ENCODE measurements at regions not wholly inside any gene's neighbourhood (a gene's known extent, or its start where the extent isn't known, plus 50 kb on each side); places are given as distances from the start of the nearest gene placed in this dataset.
"Not testable (repeated sequence)": the region's sequence is repeated elsewhere in the genome, so short reads cannot be mapped to it uniquely, and the experiment has no call there.

DNA sequence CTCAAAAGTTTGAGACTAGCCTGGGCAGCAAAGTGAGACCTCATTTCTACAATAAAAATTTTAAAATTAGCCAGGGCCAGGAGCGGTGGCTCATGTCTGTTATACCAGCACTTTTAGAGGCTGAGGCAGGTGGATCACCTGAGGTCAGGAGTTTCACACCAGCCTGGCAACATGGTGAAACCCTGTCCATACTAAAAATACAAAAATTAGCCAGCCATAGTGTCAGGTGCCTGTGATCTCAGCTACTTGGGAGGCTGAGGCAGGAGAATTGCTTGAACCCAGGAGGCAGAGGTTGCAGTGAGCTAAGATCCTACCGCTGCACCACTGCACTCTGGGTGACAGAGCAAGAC, 85.1 kb upstream of the MAP4 start:
- DNase-seq, result not testable (repeated sequence)

DNA sequence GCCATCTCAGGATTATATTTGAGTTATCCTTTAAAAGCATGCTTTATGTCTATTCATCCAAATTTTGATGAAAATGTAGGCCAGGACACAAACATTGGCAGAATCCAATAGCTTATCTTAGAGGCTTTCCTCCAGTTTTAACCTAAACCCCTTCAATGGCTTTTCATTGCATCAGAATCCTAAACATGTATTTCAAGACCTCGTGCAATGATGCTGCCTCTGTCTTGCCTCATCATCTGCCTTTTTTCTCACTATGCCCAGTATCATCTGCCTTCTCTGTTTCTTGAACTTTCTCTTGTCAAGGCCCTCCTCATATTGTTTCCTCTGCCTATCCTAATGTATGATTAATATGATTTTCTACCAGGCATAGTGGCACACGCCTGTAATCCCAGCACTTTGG, 76.1 kb upstream of the MAP4 start:
- TF ChIP-seq POLR2A (IDR thresholded peaks at IDR 0.05; ENCODE audit: low read length) (no peak), GATA1 (IDR thresholded peaks at IDR 0.05; ENCODE audit: low read depth, low read length) (no peak)
- DNase-seq, result peak in 1 of 2 experiments; percentile 53

DNA sequence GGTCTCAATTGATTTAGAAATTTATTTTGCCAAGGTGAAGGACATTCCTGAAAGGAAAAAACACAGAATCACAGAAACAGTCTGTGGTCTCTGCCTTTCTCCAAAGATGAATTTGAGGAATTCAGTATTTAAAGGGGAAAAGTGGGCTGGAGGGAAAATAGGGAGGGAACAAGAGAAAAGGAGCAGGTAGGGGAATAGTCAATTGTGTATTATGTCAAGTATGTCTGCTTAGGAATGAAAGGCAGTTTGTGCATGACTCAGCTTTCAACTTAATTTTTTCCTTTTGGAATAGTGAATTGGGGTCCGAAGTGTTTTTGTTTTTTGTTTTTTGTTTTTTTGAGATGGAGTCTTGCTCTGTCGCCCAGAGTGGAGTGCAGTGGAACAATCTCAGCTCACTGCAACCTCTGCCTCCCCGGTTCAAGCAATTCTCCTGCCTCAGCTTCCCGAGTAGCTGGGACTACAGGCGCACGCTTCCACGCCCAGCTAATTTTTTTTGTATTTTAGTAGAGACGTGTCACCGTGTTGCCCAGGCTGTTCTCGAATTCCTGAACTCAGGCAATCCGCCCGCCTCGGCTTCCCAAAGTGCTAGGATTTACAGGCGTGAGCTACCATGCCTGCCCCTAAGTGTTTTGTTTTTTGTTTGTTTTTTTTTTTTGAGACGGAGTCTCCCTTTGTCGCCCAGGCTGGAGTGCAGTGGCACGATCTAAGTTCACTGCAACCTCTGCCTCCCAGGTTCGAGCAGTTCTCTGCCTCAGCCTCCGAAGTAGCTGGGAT, 74.1 kb upstream of the MAP4 start:
- no peak for TF ChIP-seq POLR2A (IDR thresholded peaks at IDR 0.05; ENCODE audit: low read length)
- no peak for DNase-seq

DNA sequence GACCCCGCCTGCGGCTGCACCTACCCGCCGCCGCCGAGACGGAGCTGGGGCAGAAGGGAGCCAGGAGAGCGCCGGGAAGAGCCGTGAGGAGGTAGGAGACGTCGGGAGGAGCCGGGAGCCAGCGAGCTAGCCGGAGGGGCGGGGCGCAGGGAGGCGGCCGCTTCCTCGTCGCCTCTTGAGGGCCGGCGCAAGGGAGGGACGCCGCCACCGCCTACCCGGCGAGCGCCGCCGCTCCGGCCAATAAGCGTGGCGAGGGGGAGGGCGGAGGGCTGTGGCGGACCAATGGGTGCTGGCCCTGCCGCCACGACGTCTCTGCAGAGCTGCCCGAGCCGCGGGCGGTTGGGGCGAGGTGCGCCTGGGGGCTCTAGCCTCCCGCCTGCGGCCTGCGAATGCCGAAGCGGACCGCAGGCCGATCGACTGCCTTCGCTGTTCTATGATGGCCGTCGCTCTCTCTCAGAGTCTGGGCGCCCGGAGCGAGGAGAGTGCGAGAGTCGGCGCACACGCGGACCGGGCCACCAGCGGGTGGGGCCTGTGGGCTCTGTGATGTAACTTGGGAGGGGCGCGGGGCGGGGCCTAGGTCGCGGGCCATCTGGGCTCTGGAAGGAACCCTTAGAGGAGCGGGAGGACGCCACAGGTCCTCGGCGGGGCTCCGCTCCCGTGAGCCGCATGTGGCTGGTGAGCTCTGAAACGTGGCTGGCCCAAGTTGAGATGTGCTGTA, 72.7 kb upstream of the MAP4 start:
- TF ChIP-seq GATA1 (IDR thresholded peaks at IDR 0.05; ENCODE audit: low read depth, low read length) (no peak), POLR2A (IDR thresholded peaks at IDR 0.05; ENCODE audit: low read length) (peak; percentile 88)
- DNase-seq, result peak; percentile 96 to 98

DNA sequence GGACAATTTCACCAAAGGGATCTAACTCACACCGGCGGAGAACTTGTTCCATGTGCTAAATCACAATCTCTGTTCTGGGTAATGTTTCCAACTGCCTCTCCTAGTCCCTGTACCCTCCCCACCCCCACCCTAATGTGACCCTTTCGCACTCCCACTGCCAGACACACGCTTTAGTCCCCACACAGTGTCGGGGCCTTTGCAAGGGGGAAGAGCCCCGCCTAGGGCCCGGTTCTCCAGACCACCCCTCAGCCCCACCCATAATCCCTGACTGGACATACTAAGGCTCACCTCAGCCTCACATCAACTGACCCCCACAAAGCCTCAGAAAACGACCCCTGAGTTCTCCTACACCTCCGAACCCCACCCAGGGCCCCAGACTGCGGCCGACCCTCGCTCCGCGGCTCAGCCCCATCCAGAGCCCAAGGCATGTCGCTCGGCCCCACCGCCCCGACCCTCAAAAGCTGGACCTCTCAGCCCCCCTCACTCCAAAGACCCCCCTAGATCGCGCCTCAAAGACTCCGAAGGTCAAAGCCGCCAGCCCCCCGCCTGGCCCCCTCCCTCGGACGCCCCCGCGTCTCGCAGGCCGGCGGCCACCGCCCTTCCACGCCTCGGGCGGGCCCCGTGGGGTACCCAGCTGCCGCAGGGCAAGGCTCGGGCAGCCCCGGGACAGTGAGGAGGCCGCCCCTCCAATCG, 72.0 kb upstream of the MAP4 start:
- peak in 1 of 2 experiments; percentile 45 for DNase-seq
- TF ChIP-seq POLR2A (IDR thresholded peaks at IDR 0.05; ENCODE audit: low read length), result no peak
- no peak for TF ChIP-seq GATA1 (IDR thresholded peaks at IDR 0.05; ENCODE audit: low read depth, low read length)

DNA sequence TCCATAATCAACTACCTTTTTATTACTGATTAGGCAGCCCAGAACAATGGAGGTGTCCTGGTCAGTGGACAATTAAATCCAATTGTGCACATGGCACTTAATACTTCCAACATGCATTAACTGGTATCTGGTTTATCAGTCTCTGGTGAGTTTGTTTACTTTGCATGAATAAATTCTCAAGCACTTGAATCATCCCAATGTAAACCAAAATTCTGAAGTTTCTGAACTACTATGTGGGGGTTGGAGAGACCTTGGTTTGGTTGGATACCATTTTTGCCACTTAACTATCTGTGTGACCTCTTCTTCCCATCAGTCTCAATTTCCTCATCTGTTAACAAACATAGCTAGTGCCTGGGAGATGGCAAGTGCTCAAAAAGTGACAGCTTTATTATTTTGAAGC, 70.5 kb upstream of the MAP4 start:
- TF ChIP-seq POLR2A (IDR thresholded peaks at IDR 0.05; ENCODE audit: low read length) (no peak), GATA1 (IDR thresholded peaks at IDR 0.05; ENCODE audit: low read depth, low read length) (no peak)
- DNase-seq, result peak in 1 of 2 experiments; percentile 29

DNA sequence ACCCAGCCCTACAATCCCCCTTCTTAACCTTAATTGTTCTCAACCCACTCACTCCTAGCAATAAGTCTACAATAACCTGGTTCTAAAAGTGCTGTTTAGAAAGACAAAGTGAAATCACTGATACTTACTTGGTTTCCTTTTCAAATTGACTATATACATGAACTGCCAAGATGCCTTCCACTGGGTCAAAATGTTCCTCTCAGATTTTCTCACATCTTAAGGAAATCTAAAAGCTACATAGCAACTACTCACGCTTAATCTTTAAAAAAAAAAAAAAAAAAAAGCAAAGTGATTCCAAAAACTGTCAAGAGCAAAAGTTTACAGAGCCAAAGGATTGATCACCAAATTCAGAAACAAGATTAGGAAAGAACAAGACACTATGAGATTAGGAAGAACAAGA, 68.7 kb upstream of the MAP4 start:
- TF ChIP-seq POLR2A (IDR thresholded peaks at IDR 0.05; ENCODE audit: low read length) (no peak), GATA1 (IDR thresholded peaks at IDR 0.05; ENCODE audit: low read depth, low read length) (no peak)
- no peak for DNase-seq

DNA sequence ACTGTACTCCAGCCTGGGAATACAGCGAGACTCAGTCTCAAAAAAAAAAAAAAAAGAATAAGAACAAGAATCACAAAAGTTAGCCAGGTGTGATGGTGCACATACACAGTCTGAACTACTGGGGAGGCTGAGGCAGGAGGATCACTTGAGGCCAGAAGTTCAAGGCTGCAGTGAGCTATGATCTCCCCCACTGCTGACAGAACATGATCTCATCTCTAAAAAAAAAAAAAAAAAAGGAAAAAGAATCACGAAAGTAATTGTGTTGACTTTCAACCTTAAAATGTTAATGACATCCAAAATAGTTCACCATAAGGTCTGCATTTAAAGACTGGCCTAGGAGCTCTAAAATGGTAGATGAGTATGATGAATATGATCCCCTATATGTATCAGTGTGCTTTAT, 68.0 kb upstream of the MAP4 start:
- TF ChIP-seq POLR2A (IDR thresholded peaks at IDR 0.05; ENCODE audit: low read length) (no peak), GATA1 (IDR thresholded peaks at IDR 0.05; ENCODE audit: low read depth, low read length) (no peak)
- DNase-seq, result no peak

DNA sequence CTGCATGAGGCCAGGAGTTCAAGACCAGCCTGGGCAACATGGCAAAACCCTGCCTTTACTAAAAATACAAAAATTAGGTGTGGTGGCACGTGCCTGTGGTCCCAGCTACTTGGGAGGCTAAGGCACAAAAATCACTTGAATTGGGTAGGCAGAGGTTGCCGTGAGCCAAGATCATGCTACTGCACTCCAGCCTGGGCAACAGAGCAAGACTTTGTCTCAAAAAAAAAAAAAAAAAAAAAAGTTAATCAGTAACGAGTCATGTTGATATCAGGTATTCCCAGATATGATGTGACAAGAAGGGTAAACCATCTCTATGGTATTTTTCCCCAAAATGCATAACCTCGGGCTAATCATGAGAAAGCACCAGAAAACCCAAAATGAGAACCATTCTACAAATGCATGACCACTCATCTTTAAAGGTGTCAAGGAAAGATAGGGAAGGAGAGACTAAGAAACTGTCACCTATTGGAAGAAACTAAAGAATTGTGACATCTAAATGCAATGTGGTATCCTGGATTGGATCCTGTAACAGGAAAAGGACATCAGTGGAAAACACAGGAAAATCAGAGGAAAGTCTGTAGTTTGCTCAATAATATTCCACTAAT, 66.5 kb upstream of the MAP4 start:
- peak; percentile 12 to 49 for DNase-seq
- TF ChIP-seq POLR2A (IDR thresholded peaks at IDR 0.05; ENCODE audit: low read length), result no peak
- TF ChIP-seq GATA1 (IDR thresholded peaks at IDR 0.05; ENCODE audit: low read depth, low read length), result no peak

DNA sequence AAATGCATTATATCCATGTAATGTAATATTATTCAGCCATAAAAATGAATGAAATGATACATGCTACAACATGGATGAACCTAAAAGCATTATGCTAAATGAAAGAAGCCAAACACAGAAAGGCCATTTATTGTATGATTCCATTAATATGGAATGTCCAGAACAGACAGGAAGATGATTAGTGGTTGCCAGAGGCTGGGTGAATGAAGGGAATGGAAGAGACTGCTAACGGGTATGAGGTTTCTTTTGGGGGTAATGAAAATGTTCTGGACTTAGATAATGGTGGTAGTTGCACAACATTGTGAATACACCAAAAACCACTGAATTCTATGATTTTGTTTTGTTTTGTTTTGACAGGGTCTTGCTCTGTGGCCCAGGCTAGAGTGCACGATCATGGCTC, 61.6 kb upstream of the MAP4 start:
- no peak for DNase-seq
- no peak for TF ChIP-seq GATA1 (IDR thresholded peaks at IDR 0.05; ENCODE audit: low read depth, low read length)
- no peak for TF ChIP-seq POLR2A (IDR thresholded peaks at IDR 0.05; ENCODE audit: low read length)

DNA sequence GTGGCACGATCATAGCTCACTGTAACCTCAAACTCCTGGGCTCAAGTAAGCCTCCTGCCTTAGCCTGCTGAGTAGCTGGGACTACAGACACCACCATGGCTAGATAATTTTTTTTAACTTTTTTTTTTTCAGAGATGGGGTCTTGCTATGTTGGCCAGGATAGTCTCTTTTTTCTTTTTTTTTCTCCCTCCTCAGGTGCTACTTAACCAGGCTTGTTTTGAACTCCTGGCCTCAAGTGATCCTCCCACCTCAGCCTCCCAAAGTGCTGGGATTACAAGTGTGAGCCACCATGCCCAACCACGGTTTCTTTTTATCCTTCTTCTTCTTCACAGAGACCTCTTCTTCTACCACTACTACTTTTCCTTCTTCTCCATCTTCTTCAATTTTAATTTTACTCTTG, 53.8 kb upstream of the MAP4 start:
- TF ChIP-seq POLR2A (IDR thresholded peaks at IDR 0.05; ENCODE audit: low read length) (no peak), GATA1 (IDR thresholded peaks at IDR 0.05; ENCODE audit: low read depth, low read length) (no peak)
- no peak for DNase-seq

DNA sequence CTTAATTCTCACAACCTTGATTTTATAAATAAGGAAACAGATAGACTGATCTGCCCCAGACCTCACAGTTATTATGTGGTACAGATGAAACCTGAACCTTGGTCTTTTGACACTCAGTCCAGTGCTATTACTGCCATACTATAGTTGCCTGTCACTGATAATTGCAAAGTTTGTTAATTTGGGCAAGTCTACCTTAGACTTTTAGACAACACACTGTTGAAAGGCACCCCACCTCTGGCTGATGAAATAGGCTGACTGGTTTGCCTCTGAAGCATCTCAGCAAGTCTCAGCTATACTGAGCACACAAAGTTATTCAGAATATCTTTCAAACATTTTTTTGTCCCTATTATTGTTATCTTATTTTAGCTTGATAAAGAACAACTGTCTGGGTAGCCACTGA, 53.1 kb upstream of the MAP4 start:
- no peak for TF ChIP-seq GATA1 (IDR thresholded peaks at IDR 0.05; ENCODE audit: low read depth, low read length)
- no peak for TF ChIP-seq POLR2A (IDR thresholded peaks at IDR 0.05; ENCODE audit: low read length)
- peak in 1 of 2 experiments; percentile 30 for DNase-seq

DNA sequence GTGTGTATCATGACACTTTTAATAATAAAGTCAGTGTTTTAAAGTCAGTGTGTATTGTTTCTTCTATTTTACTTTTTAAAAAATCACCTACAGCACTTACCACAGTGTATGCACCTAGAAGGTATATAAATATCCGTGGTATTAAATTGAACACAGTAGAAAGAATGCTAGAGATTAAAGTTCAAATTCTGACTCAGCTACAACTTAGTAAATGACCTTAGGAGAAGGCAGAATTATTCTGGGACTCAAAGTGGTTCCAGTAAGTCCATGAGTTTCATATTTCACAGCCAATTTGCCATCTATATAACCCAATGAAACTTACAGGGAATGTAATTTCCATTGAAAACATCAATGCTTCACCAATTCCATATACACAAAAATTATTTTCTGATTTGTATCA, 52.7 kb upstream of the MAP4 start:
- no peak for DNase-seq
- TF ChIP-seq GATA1 (IDR thresholded peaks at IDR 0.05; ENCODE audit: low read depth, low read length) (no peak), POLR2A (IDR thresholded peaks at IDR 0.05; ENCODE audit: low read length) (no peak)

DNA sequence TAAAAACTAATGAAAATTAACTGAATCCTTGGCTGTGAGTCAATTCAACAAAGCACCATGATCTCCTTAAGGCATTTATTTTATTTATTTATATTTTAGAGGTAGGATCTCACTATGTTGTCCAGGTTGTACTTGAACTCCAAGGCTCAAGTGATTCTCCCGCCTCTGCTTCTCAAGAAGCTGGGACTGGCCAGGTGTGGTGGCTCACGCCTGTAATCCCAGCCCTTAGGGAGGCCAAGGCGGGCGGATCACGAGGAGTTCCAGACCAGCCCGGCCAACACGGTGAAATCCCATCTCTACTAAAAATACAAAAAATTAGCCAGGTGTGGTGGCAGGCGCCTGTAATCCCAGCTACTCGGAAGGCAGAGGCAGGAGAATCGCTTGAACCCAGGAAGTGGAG, 52.1 kb upstream of the MAP4 start:
- DNase-seq, result not testable (repeated sequence)

Data from erythroblast (primary cell).